ENCODE measurements at regions not wholly inside any gene's neighbourhood (a gene's known extent, or its start where the extent isn't known, plus 50 kb on each side); places are given as distances from the start of the nearest gene placed in this dataset.

GRCh38 chr12:93142881-93143280 lies 213.8 kb upstream of the EEA1 start:
- TF ChIP-seq CTCF (IDR thresholded peaks at IDR 0.05; ENCODE audit: insufficient read depth, low read length, poor library complexity, severe bottlenecking): no peak
- no peaks in the 10 kb centered on the region for H3K36me3 ChIP-seq (ENCODE audit: control insufficient read depth, insufficient read depth, low read length)
- DNase-seq (ENCODE audit: low read depth): no peak
- no peak overlapping the region for H3K4me3 ChIP-seq (ENCODE audit: low read depth, low read length)
- no peaks in the 10 kb centered on the region for H3K27me3 ChIP-seq (ENCODE audit: control insufficient read depth, insufficient read depth, low read length)

GRCh38 chr12:93144109-93144508 lies 215.0 kb upstream of the EEA1 start:
- no peaks in the 10 kb centered on the region for H3K36me3 ChIP-seq (ENCODE audit: control insufficient read depth, insufficient read depth, low read length)
- H3K27me3 ChIP-seq (ENCODE audit: control insufficient read depth, insufficient read depth, low read length): no peaks in the 10 kb centered on the region
- H3K4me3 ChIP-seq (ENCODE audit: low read depth, low read length): no peak overlapping the region
- TF ChIP-seq CTCF (IDR thresholded peaks at IDR 0.05; ENCODE audit: insufficient read depth, low read length, poor library complexity, severe bottlenecking): no peak
- no peak for DNase-seq (ENCODE audit: low read depth)

- no peak for TF ChIP-seq CTCF (IDR thresholded peaks at IDR 0.05; ENCODE audit: insufficient read depth, low read length, poor library complexity, severe bottlenecking)
- no peak for DNase-seq (ENCODE audit: low read depth)
- no peaks in the 10 kb centered on the region for H3K36me3 ChIP-seq (ENCODE audit: control insufficient read depth, insufficient read depth, low read length)
- H3K4me3 ChIP-seq (ENCODE audit: low read depth, low read length): no peak overlapping the region
- H3K27me3 ChIP-seq (ENCODE audit: control insufficient read depth, insufficient read depth, low read length): no peaks in the 10 kb centered on the region
These were observed 216.0 kb upstream of the EEA1 start for GRCh38 chr12:93145086-93145485.

- H3K27me3 ChIP-seq (ENCODE audit: control insufficient read depth, insufficient read depth, low read length): no peaks in the 10 kb centered on the region
- H3K4me3 ChIP-seq (ENCODE audit: low read depth, low read length): no peak overlapping the region
- no peaks in the 10 kb centered on the region for H3K36me3 ChIP-seq (ENCODE audit: control insufficient read depth, insufficient read depth, low read length)
- TF ChIP-seq CTCF (IDR thresholded peaks at IDR 0.05; ENCODE audit: insufficient read depth, low read length, poor library complexity, severe bottlenecking): no peak
- no peak for DNase-seq (ENCODE audit: low read depth)
These were observed 217.3 kb upstream of the EEA1 start for GRCh38 chr12:93146263-93146939.

- TF ChIP-seq CTCF (IDR thresholded peaks at IDR 0.05; ENCODE audit: insufficient read depth, low read length, poor library complexity, severe bottlenecking): no peak
- Histone ChIP-seq H3K36me3 (ENCODE audit: control insufficient read depth, insufficient read depth, low read length) (no peaks in the 10 kb centered on the region), H3K4me3 (ENCODE audit: low read depth, low read length) (no peak overlapping the region), H3K27me3 (ENCODE audit: control insufficient read depth, insufficient read depth, low read length) (no peaks in the 10 kb centered on the region)
- no peak for DNase-seq (ENCODE audit: low read depth)
These were observed 217.9 kb upstream of the EEA1 start for GRCh38 chr12:93146970-93147369.

GRCh38 chr12:93148412-93148811 lies 219.3 kb upstream of the EEA1 start:
- H3K4me3 ChIP-seq (ENCODE audit: low read depth, low read length): no peak overlapping the region
- no peak for DNase-seq (ENCODE audit: low read depth)
- H3K36me3 ChIP-seq (ENCODE audit: control insufficient read depth, insufficient read depth, low read length): no peaks in the 10 kb centered on the region
- no peak for TF ChIP-seq CTCF (IDR thresholded peaks at IDR 0.05; ENCODE audit: insufficient read depth, low read length, poor library complexity, severe bottlenecking)
- H3K27me3 ChIP-seq (ENCODE audit: control insufficient read depth, insufficient read depth, low read length): no peaks in the 10 kb centered on the region

Measured in kidney epithelial cell (primary cell).